ENCODE measurements at regions not wholly inside any gene's neighbourhood (a gene's known extent, or its start where the extent isn't known, plus 50 kb on each side); places are given as distances from the start of the nearest gene placed in this dataset.

DNA sequence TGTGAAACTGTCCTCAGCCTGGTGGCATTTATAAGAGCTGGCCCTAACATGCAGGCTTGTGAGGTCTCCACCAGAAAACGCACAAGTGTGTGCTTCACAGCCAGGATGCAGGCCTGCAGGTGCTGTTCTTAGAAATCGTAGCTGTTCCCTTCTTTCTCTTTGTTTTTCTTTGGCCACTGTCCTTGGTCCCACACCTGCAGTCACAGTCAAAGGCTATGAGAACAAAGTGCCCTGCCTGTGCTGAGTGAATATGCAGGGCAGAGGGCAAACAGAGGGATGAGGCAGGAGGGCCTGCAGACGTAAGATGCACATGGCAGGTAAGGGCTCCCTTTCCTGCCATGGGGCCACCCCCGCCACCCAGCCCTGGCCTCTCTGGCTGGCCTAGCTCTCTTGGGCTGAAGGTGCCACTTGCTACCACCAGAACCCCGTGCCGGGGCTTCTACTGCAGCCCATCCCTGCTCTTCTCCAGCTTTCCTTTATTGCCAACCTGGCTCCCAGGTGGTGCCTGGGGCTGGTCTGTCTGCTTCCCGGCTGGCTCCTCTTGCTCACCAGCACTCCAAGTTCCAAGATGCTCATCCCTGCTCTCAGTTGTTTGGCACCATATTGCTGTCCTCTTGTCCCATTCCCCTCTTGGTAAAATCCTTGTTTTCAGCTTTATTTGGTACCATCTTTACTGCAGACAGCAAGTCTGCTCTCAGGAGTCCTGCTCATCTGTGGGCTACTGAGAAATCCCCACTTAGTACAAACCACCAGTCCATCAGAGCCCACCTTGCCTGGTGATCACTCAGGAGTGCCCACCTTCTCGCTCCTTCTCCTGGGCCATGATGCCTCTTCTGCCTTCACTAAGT, 308.1 kb upstream of the ZMIZ1 start:
- DNase-seq (ENCODE audit: low spot score in 2 of 2) (no peak), ATAC-seq (replicated peaks; ENCODE audit: extremely low read depth, poor library complexity, severe bottlenecking) (no peak)
- Mint-ChIP-seq H3K36me3 (ENCODE audit: insufficient read depth) (no peaks in the 10 kb centered on the region), H3K4me3 (no peak overlapping the region), H3K9me3 (no peaks in the 10 kb centered on the region), H3K27ac (ENCODE audit: low read depth) (no peak overlapping the region), H3K27me3 (peaks cover 31% of the 10 kb centered on the region), H3K4me1 (no peaks in the 10 kb centered on the region)

- H3K4me1 Mint-ChIP-seq, result no peaks in the 10 kb centered on the region
- no peaks in the 10 kb centered on the region for H3K36me3 Mint-ChIP-seq (ENCODE audit: insufficient read depth)
- no peak for DNase-seq (ENCODE audit: low spot score in 2 of 2)
- H3K27me3 Mint-ChIP-seq, result peaks cover 24% of the 10 kb centered on the region
- no peaks in the 10 kb centered on the region for H3K9me3 Mint-ChIP-seq
- no peak overlapping the region for H3K27ac Mint-ChIP-seq (ENCODE audit: low read depth)
- ATAC-seq (replicated peaks; ENCODE audit: extremely low read depth, poor library complexity, severe bottlenecking), result no peak
- H3K4me3 Mint-ChIP-seq, result no peak overlapping the region
Observed at GRCh38 chr10:78761311-78761781, 307.4 kb upstream of the ZMIZ1 start.

- Mint-ChIP-seq H3K27me3 (peaks cover 16% of the 10 kb centered on the region), H3K9me3 (no peaks in the 10 kb centered on the region), H3K4me1 (no peaks in the 10 kb centered on the region), H3K4me3 (no peak overlapping the region), H3K27ac (ENCODE audit: low read depth) (no peak overlapping the region), H3K36me3 (ENCODE audit: insufficient read depth) (no peaks in the 10 kb centered on the region)
- no peak for ATAC-seq (replicated peaks; ENCODE audit: extremely low read depth, poor library complexity, severe bottlenecking)
- DNase-seq (ENCODE audit: low spot score in 2 of 2), result no peak
Observed at GRCh38 chr10:78762086-78762630, 306.6 kb upstream of the ZMIZ1 start.

- DNase-seq (ENCODE audit: low spot score in 2 of 2) (no peak), ATAC-seq (replicated peaks; ENCODE audit: extremely low read depth, poor library complexity, severe bottlenecking) (no peak)
- Mint-ChIP-seq H3K4me1 (no peaks in the 10 kb centered on the region), H3K36me3 (ENCODE audit: insufficient read depth) (no peaks in the 10 kb centered on the region), H3K4me3 (no peak overlapping the region), H3K9me3 (no peaks in the 10 kb centered on the region), H3K27ac (ENCODE audit: low read depth) (no peak overlapping the region), H3K27me3 (peaks cover 8% of the 10 kb centered on the region)
Observed at GRCh38 chr10:78763234-78763633, 305.5 kb upstream of the ZMIZ1 start.

- no peak for DNase-seq (ENCODE audit: low spot score in 2 of 2)
- no peaks in the 10 kb centered on the region for H3K4me1 Mint-ChIP-seq
- no peak overlapping the region for H3K4me3 Mint-ChIP-seq
- no peaks in the 10 kb centered on the region for H3K36me3 Mint-ChIP-seq (ENCODE audit: insufficient read depth)
- ATAC-seq (replicated peaks; ENCODE audit: extremely low read depth, poor library complexity, severe bottlenecking), result no peak
- H3K27ac Mint-ChIP-seq (ENCODE audit: low read depth), result no peak overlapping the region
- H3K27me3 Mint-ChIP-seq, result peaks cover 2% of the 10 kb centered on the region
- H3K9me3 Mint-ChIP-seq, result no peaks in the 10 kb centered on the region
Observed at GRCh38 chr10:78763651-78764395, 304.9 kb upstream of the ZMIZ1 start.

DNA sequence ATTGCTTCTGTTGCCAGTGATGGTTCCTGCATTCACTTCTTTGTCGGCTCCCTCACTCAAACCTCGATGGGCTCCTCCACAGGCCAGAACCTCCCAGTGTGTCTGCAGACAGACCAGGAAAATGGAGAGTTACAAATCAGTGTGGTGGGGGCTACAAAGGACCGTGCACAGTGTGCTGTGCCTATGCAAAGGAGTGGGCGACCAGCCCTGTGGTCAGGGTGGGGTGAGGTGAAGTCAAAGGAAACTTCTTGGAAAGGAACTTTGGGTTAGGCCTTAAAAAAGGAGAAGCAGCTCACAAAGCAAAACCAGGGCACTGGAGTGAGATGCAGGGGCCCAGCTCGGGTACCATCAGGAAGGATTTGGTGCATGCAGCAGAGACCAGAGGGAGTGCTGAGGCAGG, 304.3 kb upstream of the ZMIZ1 start:
- no peak for DNase-seq (ENCODE audit: low spot score in 2 of 2)

DNA sequence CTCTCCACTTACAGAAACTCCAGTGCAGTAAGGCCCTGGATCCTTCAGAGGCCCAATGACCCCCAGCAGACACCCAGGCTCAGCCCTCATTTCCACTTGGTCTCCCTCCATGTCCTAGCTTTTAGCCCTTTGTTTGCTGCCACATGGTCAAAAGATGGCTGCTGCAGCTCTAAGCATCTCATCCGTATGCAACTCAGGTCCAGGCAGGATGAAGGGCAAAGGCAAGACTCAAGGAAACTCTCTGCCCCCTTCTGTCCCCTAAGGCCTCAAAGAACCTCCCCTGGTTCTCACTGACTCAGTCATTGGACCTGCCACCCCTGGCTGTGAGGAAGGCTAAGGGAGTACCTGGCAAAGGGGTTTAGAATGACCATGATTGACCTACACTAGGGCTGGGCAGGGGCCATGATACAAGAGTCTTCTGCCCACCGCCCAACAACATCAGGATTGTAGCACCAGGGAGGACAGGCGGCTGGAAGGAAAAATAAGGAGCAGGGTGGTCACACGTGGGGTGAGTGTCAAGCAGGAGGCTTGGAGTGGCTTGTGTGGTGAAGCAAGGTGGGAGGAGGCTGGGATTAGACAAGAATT, 303.8 kb upstream of the ZMIZ1 start:
- H3K4me3 Mint-ChIP-seq, result no peak overlapping the region
- no peaks in the 10 kb centered on the region for H3K36me3 Mint-ChIP-seq (ENCODE audit: insufficient read depth)
- ATAC-seq (replicated peaks; ENCODE audit: extremely low read depth, poor library complexity, severe bottlenecking) (no peak), DNase-seq (ENCODE audit: low spot score in 2 of 2) (no peak)
- no peaks in the 10 kb centered on the region for H3K27me3 Mint-ChIP-seq
- no peaks in the 10 kb centered on the region for H3K4me1 Mint-ChIP-seq
- no peak overlapping the region for H3K27ac Mint-ChIP-seq (ENCODE audit: low read depth)
- H3K9me3 Mint-ChIP-seq, result no peaks in the 10 kb centered on the region

More for the DNA sequence above, 304.3 kb upstream of the ZMIZ1 start:
- H3K27ac Mint-ChIP-seq (ENCODE audit: low read depth), result no peak overlapping the region
- ATAC-seq (replicated peaks; ENCODE audit: extremely low read depth, poor library complexity, severe bottlenecking), result no peak
- no peaks in the 10 kb centered on the region for H3K27me3 Mint-ChIP-seq
- no peaks in the 10 kb centered on the region for H3K9me3 Mint-ChIP-seq
- no peaks in the 10 kb centered on the region for H3K4me1 Mint-ChIP-seq
- no peak overlapping the region for H3K4me3 Mint-ChIP-seq
- no peaks in the 10 kb centered on the region for H3K36me3 Mint-ChIP-seq (ENCODE audit: insufficient read depth)

DNA sequence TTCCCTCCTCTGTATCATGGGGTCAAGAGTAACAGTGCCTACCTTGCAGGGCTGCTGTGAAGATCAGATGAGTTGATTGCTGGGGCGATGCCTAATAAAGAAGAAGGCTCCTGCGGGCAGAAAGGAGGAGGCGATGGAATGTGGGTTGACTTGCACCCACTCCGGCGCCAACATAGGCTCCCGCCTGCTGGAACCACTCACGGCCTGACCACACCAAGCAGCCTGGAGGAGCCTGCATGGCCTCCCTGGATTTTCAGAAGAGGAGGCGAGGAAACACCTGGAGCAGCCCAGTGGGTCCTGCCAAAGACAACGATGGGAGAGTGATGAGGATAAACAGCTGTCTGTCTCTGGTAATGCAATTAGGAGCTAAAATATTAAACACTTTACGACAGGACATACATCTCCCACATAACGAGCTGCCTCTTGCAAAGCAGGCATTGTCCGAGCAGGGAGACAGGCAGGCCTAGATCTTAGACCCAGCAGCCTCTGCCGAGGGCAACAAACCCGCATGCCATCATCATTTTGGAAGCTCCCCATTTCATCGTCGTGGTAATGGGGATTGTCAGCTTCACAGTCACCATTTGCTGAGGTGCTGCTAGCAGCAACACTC, 302.9 kb upstream of the ZMIZ1 start:
- Mint-ChIP-seq H3K9me3 (no peaks in the 10 kb centered on the region), H3K27ac (ENCODE audit: low read depth) (no peak overlapping the region), H3K4me1 (no peaks in the 10 kb centered on the region), H3K4me3 (no peak overlapping the region), H3K36me3 (ENCODE audit: insufficient read depth) (no peaks in the 10 kb centered on the region), H3K27me3 (no peaks in the 10 kb centered on the region)
- DNase-seq (ENCODE audit: low spot score in 2 of 2), result no peak
- ATAC-seq (replicated peaks; ENCODE audit: extremely low read depth, poor library complexity, severe bottlenecking), result no peak

DNA sequence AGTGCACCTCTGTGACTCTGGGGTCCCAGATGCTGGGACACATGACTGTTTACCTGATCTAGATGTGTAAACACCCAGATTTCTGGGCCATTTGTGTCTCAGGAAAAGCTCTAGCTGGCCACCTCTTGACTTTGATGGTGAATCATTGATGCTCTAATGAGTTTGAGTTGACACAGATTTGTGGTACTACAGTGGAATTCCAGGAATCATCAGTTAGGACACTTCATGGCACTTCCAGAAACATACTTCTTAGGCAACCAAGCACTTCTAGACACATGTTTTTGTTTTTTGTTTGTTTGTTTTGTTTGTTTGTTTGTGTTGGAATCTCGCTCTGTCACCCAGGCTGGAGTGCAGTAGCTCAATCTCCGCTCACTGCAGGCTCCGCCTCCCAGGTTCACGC, 302.2 kb upstream of the ZMIZ1 start:
- ATAC-seq (replicated peaks; ENCODE audit: extremely low read depth, poor library complexity, severe bottlenecking), result no peak
- Mint-ChIP-seq H3K4me3 (no peak overlapping the region), H3K9me3 (no peaks in the 10 kb centered on the region), H3K27ac (ENCODE audit: low read depth) (no peak overlapping the region), H3K4me1 (no peaks in the 10 kb centered on the region), H3K36me3 (ENCODE audit: insufficient read depth) (no peaks in the 10 kb centered on the region), H3K27me3 (no peaks in the 10 kb centered on the region)
- DNase-seq (ENCODE audit: low spot score in 2 of 2), result no peak

DNA sequence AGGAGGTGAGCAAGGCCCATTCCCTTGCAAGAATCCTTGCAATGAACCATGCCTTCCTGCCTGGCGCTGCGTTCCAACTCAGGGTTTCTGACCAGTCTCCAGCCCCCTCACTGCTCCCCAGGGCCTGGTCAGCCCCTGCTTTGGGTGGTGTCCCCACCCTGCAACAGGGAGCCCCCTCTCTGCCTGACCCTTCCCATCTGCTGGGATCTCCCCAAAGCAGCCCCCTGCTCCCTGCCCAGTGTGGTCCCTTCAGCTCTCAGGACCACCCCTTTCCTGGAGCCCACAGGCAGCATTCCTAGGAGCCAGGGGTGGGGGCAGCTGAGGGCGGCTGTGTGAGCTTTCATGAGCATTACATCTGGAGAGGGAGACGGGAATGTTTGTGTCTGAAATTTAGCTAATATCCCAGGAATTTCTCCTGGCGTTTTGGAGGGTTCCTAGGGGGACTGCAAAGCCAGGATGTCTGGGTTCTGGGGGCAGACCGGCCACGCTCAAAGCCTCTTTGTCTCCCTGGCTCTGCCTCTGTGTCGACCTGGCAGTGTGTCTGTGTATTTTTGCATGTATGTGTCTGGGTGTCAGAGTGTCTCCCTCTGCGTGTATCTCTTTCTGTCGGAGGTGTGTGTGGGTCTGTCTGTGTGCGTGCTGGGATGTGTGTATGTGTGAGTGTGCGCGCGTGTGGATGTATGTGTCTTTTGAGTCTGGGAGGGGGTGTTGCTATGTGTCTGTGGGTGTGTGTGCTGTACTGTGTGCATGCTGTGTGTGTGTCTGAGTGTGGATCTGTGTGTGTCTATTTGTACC, 300.5 kb upstream of the ZMIZ1 start:
- Mint-ChIP-seq H3K36me3 (ENCODE audit: insufficient read depth) (no peaks in the 10 kb centered on the region), H3K27ac (ENCODE audit: low read depth) (no peak overlapping the region), H3K4me3 (no peak overlapping the region), H3K27me3 (no peaks in the 10 kb centered on the region), H3K9me3 (no peaks in the 10 kb centered on the region), H3K4me1 (no peaks in the 10 kb centered on the region)
- DNase-seq (ENCODE audit: low spot score in 2 of 2) (no peak), ATAC-seq (replicated peaks; ENCODE audit: extremely low read depth, poor library complexity, severe bottlenecking) (no peak)

- DNase-seq (ENCODE audit: low spot score in 2 of 2) (no peak), ATAC-seq (replicated peaks; ENCODE audit: extremely low read depth, poor library complexity, severe bottlenecking) (no peak)
- Mint-ChIP-seq H3K4me1 (no peaks in the 10 kb centered on the region), H3K4me3 (no peak overlapping the region), H3K27me3 (no peaks in the 10 kb centered on the region), H3K27ac (ENCODE audit: low read depth) (no peak overlapping the region), H3K36me3 (ENCODE audit: insufficient read depth) (no peaks in the 10 kb centered on the region), H3K9me3 (no peaks in the 10 kb centered on the region)
Observed at GRCh38 chr10:78768876-78769275, 299.9 kb upstream of the ZMIZ1 start.

DNA sequence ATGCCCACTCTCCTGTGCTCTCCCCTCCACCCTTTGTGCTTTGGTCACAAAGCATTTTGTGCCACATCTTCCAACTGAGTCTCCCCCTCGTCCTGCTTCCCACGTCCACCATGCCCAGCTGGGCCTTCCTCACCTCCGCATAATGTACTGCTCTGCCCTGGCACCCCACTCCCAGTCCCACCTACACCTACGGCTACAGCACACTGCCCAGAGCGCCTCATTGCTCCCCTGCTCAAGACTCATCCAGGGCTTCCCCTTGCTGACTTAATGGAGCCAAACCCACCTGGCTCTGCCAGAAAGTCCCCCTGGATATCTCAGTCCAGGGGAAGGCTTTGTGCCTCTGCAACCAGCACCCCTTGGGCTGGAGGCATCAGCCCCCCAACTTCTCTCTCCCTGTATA, 299.2 kb upstream of the ZMIZ1 start:
- Mint-ChIP-seq H3K27me3 (no peaks in the 10 kb centered on the region), H3K4me3 (no peak overlapping the region), H3K27ac (ENCODE audit: low read depth) (no peak overlapping the region), H3K9me3 (no peaks in the 10 kb centered on the region), H3K4me1 (no peaks in the 10 kb centered on the region), H3K36me3 (ENCODE audit: insufficient read depth) (no peaks in the 10 kb centered on the region)
- DNase-seq (ENCODE audit: low spot score in 2 of 2) (no peak), ATAC-seq (replicated peaks; ENCODE audit: extremely low read depth, poor library complexity, severe bottlenecking) (no peak)

All from central memory CD8-positive, alpha-beta T cell (primary cell).